ENCODE measurements at regions not wholly inside any gene's neighbourhood (a gene's known extent, or its start where the extent isn't known, plus 50 kb on each side); places are given as distances from the start of the nearest gene placed in this dataset.

GRCh38 chr4:164621886-164622521, 131.9 kb upstream of the SMIM31 start:
- Histone ChIP-seq H3K27me3 (no peaks in the 10 kb centered on the region), H3K27ac (no peak overlapping the region), H3K4me1 (ENCODE audit: low read depth) (no peaks in the 10 kb centered on the region), H3K9me3 (ENCODE audit: low read depth) (no peaks in the 10 kb centered on the region), H3K36me3 (no peaks in the 10 kb centered on the region), H3K4me3 (no peak overlapping the region)
- no peak for DNase-seq (ENCODE audit: low read depth in 1 of 2, low spot score in 1 of 2)
- no peak for TF ChIP-seq CTCF (IDR thresholded peaks at IDR 0.05; ENCODE audit: low read depth, low read length)

- H3K27ac ChIP-seq = no peak overlapping the region
- no peak overlapping the region for H3K4me3 ChIP-seq
- no peaks in the 10 kb centered on the region for H3K4me1 ChIP-seq (ENCODE audit: low read depth)
- no peaks in the 10 kb centered on the region for H3K27me3 ChIP-seq
- H3K36me3 ChIP-seq = no peaks in the 10 kb centered on the region
- no peak for TF ChIP-seq CTCF (IDR thresholded peaks at IDR 0.05; ENCODE audit: low read depth, low read length)
- DNase-seq (ENCODE audit: low read depth in 1 of 2, low spot score in 1 of 2) = no peak
- no peaks in the 10 kb centered on the region for H3K9me3 ChIP-seq (ENCODE audit: low read depth)
Measured at GRCh38 chr4:164623099-164623498, 130.8 kb upstream of the SMIM31 start.

GRCh38 chr4:164639001-164639400, 114.9 kb upstream of the SMIM31 start:
- Histone ChIP-seq H3K4me1 (ENCODE audit: low read depth) (no peaks in the 10 kb centered on the region), H3K4me3 (no peak overlapping the region), H3K36me3 (no peaks in the 10 kb centered on the region), H3K27me3 (no peaks in the 10 kb centered on the region), H3K27ac (no peak overlapping the region), H3K9me3 (ENCODE audit: low read depth) (no peaks in the 10 kb centered on the region)
- no peak for TF ChIP-seq CTCF (IDR thresholded peaks at IDR 0.05; ENCODE audit: low read depth, low read length)
- DNase-seq (ENCODE audit: low read depth in 1 of 2, low spot score in 1 of 2) = no peak

GRCh38 chr4:164648151-164648848, 105.6 kb upstream of the SMIM31 start:
- H3K4me3 ChIP-seq = no peak overlapping the region
- no peaks in the 10 kb centered on the region for H3K9me3 ChIP-seq (ENCODE audit: low read depth)
- H3K27me3 ChIP-seq = no peaks in the 10 kb centered on the region
- DNase-seq (ENCODE audit: low read depth in 1 of 2, low spot score in 1 of 2) = no peak
- no peak for TF ChIP-seq CTCF (IDR thresholded peaks at IDR 0.05; ENCODE audit: low read depth, low read length)
- H3K4me1 ChIP-seq (ENCODE audit: low read depth) = no peaks in the 10 kb centered on the region
- no peak overlapping the region for H3K27ac ChIP-seq
- H3K36me3 ChIP-seq = no peaks in the 10 kb centered on the region

GRCh38 chr4:164648849-164649212, 105.1 kb upstream of the SMIM31 start:
- Histone ChIP-seq H3K36me3 (no peaks in the 10 kb centered on the region), H3K4me1 (ENCODE audit: low read depth) (no peaks in the 10 kb centered on the region), H3K27ac (no peak overlapping the region), H3K4me3 (no peak overlapping the region), H3K27me3 (no peaks in the 10 kb centered on the region), H3K9me3 (ENCODE audit: low read depth) (no peaks in the 10 kb centered on the region)
- TF ChIP-seq CTCF (IDR thresholded peaks at IDR 0.05; ENCODE audit: low read depth, low read length) = no peak
- DNase-seq (ENCODE audit: low read depth in 1 of 2, low spot score in 1 of 2) = no peak
